ENCODE measurements at regions not wholly inside any gene's neighbourhood (a gene's known extent, or its start where the extent isn't known, plus 50 kb on each side); places are given as distances from the start of the nearest gene placed in this dataset.
"Not testable (repeated sequence)": the region's sequence is repeated elsewhere in the genome, so short reads cannot be mapped to it uniquely, and the experiment has no call there.

- no peak for DNase-seq (ENCODE audit: low spot score)
These were observed 104.4 kb downstream of the SEC23IP start for GRCh38 chr10:119996944-119997343.

DNA sequence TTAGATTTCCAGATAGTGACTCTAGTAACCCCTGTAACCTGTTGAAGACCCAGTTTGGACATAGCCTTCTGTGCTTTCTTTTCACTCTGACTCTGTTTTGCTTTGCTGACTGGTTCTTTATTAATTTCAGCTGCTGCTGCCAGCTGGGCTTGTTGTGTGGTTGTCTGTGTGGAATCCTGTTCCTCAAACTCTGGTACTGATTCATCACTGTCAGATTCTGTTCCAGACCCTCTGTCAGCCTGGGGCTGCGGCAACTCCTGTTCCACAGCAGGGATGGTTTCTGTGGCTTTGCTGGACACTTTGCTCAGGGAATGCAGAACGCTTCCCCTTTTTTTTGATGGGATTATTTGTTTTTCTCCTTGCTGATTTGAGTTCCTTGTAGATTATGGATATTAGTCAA is 104.9 kb downstream of the SEC23IP start:
- DNase-seq (ENCODE audit: low spot score) = no peak

GRCh38 chr10:120002785-120003184 is 110.3 kb downstream of the SEC23IP start:
- no peak for DNase-seq (ENCODE audit: low spot score)

- DNase-seq (ENCODE audit: low spot score) = no peak
These were observed 113.0 kb downstream of the SEC23IP start for GRCh38 chr10:120005207-120006201.

- DNase-seq (ENCODE audit: low spot score) = no peak
These were observed 114.7 kb downstream of the SEC23IP start for GRCh38 chr10:120007261-120007660.

DNA sequence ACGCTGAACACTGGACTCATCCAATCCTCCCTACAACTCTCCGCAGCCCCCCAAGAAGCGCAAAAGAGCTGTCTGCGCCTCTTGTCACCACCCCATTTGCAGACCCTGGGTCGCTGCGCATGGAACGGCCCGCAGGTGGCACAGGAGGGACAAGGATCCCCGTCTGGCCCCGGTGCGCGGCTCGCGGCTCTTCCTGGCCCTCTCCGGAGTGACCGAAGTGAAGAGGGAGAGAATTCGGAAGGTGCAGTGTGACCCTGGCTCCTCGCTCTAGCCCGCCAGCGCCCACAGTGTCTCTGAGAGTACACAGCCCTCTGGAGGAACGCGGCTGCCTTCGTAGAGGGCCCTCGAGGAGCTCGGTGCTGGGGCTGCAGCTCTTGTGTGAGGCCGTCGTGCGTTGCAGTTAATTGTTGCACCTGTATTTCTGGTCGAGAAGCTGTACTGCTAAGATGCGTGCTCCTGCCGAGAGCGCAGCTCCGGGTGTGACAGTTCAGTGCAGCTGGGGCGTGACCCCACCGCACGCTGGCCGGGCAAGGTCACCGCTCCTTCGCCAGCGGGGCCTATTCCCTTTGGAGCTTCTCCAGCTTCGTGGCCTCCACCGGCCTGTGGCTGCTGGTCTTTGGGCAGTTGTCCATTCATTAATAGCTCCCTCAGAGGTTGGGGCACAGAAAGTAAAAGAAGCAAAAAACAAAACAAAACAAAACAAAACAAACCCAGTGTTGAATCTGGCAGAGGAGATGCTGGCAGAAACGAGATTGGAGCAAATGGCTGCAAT is 119.0 kb downstream of the SEC23IP start:
- DNase-seq (ENCODE audit: low spot score) = no peak

DNA sequence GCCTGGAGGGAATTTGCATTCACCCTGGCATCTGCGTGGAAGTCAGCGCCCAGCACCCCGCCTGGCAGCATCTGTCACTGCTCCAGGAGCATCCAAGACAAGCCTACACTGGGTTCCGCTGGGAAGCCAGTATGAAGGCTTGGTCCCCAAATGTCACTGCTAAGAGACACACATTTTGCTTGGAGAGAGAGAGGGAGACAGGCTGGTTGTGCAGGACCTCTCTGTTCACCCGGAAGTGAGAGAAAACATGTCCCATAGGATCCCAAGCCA is 119.5 kb downstream of the SEC23IP start:
- DNase-seq (ENCODE audit: low spot score) = no peak

GRCh38 chr10:120012566-120012965 is 120.0 kb downstream of the SEC23IP start:
- no peak for DNase-seq (ENCODE audit: low spot score)

DNA sequence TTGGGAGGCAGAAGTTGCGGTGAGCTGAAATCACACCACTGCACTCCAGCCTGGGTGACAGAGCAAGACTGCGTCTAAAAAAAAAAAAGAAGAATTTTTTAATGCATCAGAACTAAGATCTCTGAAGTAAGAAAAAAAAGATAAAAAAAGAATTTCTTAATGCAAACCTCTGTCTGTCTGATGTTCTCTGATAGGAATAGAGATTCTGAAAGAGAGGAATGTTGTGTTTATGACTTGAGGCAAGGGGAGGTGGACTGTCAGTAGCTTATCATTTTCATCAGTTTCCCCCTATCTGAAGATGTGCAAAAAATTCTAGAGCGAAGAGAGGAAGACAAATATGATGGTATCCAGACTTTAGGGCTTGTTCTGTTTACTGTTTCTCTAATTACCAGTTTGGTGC is 121.5 kb downstream of the SEC23IP start:
- DNase-seq (ENCODE audit: low spot score) = no peak

- no peak for DNase-seq (ENCODE audit: low spot score)
These were observed 122.5 kb downstream of the SEC23IP start for GRCh38 chr10:120015064-120015463.

DNA sequence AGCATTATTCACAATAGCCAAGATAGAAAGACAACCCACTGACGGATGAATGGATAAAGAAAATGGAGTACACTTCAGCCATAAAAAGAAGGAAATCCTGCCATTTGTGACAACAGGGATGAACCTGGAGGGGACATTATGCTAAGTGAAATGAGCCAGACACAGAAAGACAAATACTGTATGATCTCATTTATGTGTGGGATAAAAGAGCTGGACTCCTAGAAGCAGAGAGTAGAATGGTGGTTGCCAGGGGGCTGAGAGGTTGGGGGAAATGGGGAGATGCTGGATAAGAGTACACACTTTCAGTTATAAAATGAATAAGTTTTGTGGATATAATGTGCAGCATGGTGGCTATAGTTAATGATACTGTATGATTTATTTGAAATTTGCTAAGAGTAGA is 124.4 kb downstream of the SEC23IP start:
- no peak for DNase-seq (ENCODE audit: low spot score)

DNA sequence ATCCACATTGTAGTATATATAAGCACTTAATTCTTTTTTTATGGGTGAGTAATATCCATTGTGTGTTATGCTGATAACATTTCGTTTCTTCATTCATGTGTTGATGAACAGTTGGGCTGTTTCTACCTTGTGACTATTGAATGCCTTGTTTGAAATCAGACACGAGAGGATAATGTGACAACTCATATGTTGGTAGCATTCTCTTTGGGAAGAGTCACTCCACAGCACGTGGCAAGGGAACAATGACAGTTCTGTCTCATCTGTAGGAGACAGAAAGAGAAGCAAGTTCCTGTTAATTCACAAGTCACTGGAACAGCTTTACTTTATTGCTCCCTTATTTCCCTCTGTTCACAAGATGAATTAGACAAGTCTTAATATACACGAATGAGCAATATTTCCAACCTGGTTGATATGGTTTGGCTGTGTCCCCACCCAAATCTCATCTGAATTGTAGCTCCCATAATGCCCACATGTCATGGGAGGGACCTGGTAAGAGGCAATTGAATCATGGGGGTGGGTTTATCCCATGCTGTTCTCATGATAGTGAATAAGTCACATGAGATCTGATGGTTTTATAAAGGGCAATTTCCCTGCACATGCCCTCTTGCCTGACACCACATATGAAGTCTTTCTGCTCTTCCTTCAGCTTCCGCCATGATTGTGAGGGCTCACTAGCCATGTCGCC is 125.3 kb downstream of the SEC23IP start:
- DNase-seq (ENCODE audit: low spot score) = no peak

- no peak for DNase-seq (ENCODE audit: low spot score)
These were observed 126.2 kb downstream of the SEC23IP start for GRCh38 chr10:120018695-120019094.

DNA sequence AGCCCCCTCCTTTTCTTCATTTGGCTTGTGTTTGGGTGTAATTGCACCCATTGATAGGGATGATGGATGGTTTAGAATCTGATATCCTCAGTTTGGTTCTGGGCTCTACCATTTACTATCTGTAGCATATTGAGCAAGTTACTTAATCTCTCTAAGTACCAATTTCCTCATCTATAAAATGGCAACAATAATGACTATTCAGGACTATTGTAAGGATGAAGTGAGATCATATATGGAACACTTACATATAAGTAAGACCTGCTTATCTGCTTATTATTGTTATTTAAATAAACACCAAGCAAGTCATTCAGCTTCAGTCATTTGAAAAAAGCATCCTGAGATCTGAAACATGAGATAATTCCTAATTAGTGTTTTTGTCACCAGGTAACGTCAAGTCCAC is 127.0 kb downstream of the SEC23IP start:
- no peak for DNase-seq (ENCODE audit: low spot score)

GRCh38 chr10:120022357-120022756 is 129.8 kb downstream of the SEC23IP start:
- no peak for DNase-seq (ENCODE audit: low spot score)

DNA sequence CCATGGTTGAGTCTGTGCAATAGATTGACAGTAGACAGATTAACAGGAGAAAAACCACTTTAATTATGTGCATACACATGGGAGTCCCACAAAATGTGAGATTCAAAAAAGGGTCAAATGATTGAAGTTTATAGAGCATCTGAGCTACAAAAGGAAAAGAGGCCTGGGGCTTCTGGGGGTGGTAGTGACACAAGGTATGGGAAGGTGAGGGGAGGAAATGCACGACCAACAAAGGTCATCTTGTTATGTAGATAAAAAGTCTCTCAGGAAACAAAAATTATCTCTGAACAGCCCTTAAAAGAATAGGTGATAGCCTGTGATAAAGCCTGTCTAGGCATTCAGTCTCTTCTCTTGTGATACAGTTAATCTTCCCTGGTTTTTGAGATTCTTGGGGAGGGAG is 141.7 kb downstream of the SEC23IP start:
- DNase-seq (ENCODE audit: low spot score) = no peak

DNA sequence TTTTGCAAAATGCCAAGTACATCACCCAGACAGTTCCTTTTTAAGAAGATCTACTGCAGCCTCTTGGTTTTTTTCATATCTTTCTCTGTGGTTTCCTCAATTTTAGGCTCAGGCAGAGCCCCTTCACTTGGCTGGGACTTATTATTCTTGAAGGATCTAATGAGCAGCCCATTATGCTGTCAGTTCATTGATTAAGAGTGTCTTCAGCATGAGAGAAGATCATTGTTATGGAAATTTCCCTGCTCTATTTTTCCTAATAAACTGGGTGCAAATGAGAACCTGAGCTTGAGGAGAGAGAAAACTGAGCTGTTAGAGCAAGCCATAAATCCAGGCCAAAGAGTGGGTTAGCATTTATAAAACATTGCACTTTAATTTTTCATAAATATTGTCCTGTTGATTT is 146.5 kb downstream of the SEC23IP start:
- DNase-seq (ENCODE audit: low spot score) = no peak

DNA sequence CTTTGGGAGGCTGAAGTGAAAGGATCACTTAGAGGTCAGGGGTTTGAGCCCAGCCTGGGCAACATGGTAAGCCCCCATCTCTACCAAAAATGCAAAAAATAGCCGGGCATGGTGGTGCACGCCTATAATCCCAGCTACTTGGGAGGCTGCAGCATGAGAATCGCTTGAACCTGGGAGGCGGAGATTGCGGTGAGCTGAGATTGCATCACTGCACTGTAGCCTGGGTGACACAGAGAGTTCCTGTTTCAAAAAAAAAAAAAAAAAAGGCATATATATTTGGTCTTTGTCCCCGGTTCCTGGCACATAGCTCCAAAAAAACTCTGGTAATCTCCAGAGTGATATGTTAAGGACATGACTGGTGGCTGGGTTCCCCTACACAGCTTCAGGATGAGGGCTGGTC is 147.3 kb downstream of the SEC23IP start:
- DNase-seq (ENCODE audit: low spot score) = no peak

DNA sequence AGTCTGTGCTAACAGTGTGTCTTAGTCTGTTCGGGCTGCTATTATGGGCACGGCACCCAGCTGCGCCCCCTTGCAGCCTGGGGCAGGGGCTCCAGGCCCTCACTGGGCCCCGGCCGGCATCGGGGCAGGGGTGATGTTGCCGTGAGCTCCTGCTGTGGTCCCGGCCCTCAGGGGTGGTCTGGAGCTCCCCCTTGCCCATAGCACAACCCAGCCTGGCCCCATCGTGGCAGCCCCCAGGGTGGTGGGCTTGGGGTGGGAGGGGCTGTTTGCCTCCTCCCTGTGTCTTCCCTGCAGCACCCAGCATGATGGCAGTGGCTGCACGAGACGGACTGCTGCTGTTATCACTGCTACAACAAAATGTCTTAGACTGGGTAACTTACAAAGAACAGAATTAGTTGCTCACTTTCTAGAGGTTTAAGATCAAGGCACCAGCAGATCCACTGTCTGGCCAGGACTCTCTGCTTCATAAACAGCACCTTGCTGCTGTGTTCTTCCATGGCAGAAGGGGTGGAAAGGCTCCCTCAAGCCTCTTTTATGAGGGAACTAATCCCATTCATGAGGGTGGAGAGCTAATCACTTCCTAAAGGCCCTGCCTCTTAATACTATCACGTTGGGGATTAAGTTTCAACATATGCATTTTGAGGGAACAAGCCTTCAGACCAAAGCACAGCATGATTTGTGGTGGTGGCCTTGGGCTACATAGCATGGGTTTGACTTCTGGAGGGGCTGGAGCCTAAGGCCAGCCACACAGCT is 149.5 kb downstream of the SEC23IP start:
- DNase-seq (ENCODE audit: low spot score) = no peak

DNA sequence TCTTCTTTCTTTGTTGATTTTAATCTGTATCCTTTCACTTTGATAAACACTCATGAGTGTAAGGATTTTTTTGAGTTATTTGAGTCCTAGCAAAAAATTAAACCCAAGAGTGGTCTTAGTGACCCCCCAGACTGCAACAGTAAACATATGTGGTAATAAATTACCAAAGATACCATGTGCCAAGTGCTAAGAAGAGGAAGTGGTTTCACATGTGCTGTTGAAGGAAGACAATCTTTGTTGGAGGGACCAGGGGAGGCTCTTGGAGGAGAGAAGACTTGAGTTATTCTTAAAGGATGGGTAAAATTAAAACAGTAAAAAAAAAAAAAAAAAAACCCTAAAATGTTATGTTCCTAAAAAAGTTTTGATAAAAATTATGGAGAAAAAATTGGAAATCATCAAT is 150.2 kb downstream of the SEC23IP start:
- no peak for DNase-seq (ENCODE audit: low spot score)

- not testable (repeated sequence) for DNase-seq (ENCODE audit: low spot score)
These were observed 154.8 kb downstream of the SEC23IP start for GRCh38 chr10:120047373-120047772.

DNA sequence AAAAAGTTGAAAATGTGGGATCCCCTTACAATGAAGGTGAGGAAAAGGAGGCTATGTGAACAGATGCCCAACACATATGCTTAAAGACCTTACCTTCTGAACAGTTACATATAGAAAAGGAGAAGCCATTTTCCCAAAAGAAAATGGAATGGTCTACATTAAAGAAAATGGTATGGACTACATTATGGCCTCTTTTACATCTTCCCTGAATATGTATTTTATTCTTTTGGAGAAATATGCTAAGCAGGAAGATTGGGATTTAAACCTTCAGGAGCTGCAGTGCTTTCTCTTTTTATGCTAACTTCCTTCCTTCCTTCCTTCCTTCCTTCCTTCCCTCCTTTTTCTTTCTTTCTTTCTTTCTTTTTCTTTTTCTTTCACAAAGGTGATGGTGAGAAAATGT is 155.4 kb downstream of the SEC23IP start:
- DNase-seq (ENCODE audit: low spot score) = no peak

All from hematopoietic multipotent progenitor cell treated with erythropoietin and hydrocortisone succinate and interleukin-3 and kit ligand, for 15 days (in vitro differentiated cells).